ENCODE measurements at regions not wholly inside any gene's neighbourhood (a gene's known extent, or its start where the extent isn't known, plus 50 kb on each side); places are given as distances from the start of the nearest gene placed in this dataset.
A peak's percentile ranks its signal among the peaks of the same experiment; 100 is the strongest.

GRCh38 chr5:159752622-159753275 lies 163.5 kb upstream of the ADRA1B start:
- DNase-seq (ENCODE audit: low spot score) = no peak

DNA sequence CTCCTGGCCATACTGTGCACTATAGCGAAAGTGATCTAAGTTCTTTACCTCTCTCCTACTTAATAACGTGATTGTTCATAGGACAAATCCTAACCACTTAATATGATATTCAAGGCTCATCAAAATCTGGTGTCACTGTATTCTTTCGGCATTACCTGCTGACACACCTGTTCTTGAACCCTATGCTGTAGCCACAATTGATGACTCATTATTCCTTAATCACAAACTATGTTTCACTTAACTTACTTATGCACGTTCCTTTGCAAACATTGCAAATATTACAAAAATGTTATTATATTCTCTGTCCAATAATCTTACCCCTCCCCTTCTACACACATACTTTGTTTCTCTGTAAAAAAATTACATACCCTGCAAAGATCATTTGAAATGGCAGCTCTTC lies 158.1 kb upstream of the ADRA1B start:
- no peak for DNase-seq (ENCODE audit: low spot score)

DNA sequence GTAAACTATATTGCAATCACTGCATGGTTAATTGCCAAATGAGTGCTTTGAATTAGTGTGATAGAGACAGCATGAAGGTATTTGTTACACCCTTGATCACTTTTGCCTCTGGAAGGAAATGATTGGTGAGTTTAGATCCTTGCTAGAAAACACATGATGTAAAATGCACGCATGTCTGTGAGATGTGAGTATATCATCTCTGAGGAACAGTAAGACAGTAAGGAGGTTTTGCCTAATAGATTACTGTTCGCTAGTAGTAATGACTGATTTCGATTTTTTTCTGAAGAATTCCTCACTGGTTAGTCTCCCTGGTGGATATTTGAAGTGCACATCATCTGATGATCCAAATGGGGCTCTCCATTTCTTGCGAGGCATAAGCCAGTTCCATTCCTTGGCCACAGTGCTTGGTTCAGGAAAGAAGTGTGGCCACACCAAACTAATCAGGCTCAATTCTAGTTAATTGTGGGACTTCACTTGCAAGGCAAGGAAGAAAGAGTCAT lies 156.4 kb upstream of the ADRA1B start:
- DNase-seq (ENCODE audit: low spot score) = peak; percentile 19

DNA sequence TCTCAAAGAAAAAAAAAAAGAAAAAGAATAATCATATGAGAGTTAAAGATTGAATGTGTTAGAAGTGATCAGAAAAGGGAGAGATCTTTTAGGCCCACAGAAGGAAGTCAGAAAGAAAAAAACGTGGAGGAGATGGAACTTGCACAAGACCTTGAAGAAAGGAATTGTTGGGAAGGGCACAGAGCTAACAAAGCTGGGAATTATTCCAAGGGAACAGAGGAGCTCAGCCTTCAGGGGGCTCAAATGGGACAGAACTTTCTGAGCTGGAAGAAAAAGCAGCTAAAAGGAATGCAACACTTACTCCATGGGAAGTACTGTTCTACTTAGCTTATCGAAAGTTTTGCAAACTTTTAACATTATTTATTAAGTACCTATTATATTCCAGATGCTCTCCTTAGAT lies 153.4 kb upstream of the ADRA1B start:
- no peak for DNase-seq (ENCODE audit: low spot score)

- no peak for DNase-seq (ENCODE audit: low spot score)
These were observed 152.7 kb upstream of the ADRA1B start for GRCh38 chr5:159763562-159763961.

- DNase-seq (ENCODE audit: low spot score) = peak; percentile 74
These were observed 151.8 kb upstream of the ADRA1B start for GRCh38 chr5:159764283-159765134.

- no peak for DNase-seq (ENCODE audit: low spot score)
These were observed 151.2 kb upstream of the ADRA1B start for GRCh38 chr5:159765135-159765433.

DNA sequence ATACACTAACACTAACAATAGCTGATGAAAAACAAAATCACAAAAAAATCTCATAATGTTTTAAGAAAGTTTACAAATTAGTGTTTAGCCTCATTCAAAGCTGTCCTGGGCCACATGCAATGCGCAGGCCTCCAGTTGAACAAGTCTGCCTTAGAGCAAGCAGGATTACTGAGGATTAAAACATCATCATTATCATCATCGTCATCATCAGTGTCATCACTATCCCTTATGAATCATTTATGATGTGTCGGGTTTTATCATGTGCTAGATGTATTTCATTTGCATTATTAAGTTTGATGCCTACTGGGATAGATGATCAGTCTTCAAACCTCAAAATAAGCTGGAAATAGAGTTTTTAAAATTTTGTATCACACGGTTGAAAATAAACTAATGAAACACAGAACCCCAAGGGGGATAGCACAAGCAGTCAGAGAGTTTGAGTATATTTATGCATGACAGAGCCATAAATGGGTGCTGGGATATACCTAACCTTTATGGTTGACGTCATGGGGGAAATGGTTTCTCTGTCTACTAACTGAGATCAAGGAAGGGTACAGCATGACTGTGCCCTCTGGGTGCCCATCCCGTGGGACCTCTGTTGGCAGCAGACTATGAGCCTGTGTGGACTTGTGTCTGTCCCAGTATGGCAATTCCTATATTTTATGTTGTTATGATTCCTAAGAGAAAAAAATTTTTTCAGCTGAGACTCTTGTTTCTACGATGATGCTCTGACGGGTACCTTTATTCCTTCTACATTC lies 150.3 kb upstream of the ADRA1B start:
- DNase-seq (ENCODE audit: low spot score) = no peak

- DNase-seq (ENCODE audit: low spot score) = no peak
These were observed 148.0 kb upstream of the ADRA1B start for GRCh38 chr5:159768243-159768642.

GRCh38 chr5:159772698-159773061 lies 143.6 kb upstream of the ADRA1B start:
- no peak for DNase-seq (ENCODE audit: low spot score)

- DNase-seq (ENCODE audit: low spot score) = peak; percentile 91
These were observed 143.0 kb upstream of the ADRA1B start for GRCh38 chr5:159773062-159773924.

DNA sequence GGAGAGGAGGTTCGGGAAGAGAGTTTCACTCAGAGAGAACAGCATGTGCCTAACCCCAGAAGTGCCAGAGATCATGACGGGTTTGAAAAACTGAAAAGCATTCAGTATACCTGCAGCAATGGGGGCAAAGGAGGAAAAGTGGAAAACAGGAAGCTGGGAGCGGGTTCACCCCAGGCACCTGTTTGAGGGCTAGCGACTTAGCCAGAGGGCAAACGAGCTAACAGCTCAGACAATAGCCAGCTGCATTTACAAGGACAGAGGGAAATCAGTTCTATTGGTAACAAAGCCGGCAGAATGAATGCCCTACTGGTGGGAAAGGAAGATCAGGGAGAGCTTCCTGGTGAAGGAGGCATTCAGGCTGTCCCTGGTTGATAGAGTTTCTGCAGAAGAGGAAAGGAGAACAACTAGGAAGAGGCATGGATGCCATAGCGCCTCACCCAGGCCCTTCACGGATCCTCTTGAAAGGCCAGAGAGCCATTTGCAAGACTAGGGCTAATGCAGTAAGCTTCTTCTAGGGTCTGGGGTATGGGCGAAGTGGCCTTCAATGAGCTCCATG lies 141.7 kb upstream of the ADRA1B start:
- no peak for DNase-seq (ENCODE audit: low spot score)

- DNase-seq (ENCODE audit: low spot score) = no peak
These were observed 140.4 kb upstream of the ADRA1B start for GRCh38 chr5:159775890-159776289.

- no peak for DNase-seq (ENCODE audit: low spot score)
These were observed 139.1 kb upstream of the ADRA1B start for GRCh38 chr5:159777049-159777660.

- DNase-seq (ENCODE audit: low spot score) = no peak
These were observed 136.8 kb upstream of the ADRA1B start for GRCh38 chr5:159779481-159779880.

- peak; percentile 46 for DNase-seq (ENCODE audit: low spot score)
These were observed 136.0 kb upstream of the ADRA1B start for GRCh38 chr5:159780246-159780645.

DNA sequence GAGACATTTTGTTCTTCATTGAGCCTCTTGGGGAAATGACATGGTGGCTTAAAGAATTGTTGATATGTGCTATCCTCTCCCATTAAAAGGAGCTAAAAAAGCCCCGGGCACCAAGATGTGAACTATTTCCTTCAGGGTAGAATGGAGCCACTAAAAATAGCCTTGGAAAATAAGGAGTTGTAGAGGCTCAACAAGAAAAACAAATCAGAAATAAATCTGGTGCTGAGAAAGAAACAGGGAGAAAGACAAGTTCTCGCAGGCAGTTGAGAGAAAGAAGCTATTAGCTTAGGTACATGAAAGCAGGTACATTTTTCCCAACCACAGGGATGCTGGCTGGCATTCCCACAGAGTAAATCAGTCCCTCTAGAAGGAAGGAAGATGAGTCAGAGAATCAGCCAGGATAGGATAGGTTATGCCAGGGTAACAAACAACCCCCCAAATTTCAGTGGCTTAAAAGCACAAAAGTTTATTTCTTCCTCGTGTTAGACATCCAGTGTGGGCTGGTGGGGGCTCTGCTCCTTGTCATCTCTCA lies 134.6 kb upstream of the ADRA1B start:
- peak; percentile 80 for DNase-seq (ENCODE audit: low spot score)

DNA sequence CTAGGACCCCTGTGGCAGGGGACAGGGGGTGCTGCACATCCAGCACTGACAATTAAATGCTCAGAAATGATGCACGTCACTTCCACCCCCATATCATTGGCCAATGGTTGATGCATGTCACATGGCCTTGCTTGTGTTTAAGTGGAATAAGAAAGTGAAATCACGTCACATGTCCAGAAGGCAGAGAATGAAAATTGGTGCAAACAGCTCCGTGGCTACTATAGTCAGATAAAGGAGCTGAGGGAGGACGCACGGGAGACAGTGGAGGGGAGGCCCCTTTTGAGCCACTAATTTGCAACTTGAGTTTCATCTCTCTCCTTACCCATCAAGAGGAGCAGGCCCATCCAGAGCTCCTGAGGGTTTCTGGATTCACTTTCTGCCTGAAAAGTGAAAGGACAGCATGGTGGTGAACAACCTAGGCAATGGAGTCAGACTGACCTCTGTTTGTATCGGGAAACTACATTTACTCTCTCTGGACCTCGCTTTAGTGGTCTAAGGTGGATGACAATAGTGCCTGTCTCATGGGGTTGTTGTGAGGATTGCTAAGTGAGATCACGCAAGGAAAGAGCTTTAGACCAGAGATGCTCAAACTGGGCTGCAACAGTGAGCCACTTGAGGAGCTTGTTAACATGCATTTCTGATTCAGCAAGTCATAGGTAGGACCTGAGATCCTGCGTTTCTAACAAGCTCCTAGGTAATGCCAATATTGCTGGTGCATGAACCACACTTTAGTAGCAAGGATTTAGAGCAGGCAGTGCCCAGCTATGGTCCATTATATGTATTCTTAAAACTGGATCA lies 133.9 kb upstream of the ADRA1B start:
- DNase-seq (ENCODE audit: low spot score) = no peak

DNA sequence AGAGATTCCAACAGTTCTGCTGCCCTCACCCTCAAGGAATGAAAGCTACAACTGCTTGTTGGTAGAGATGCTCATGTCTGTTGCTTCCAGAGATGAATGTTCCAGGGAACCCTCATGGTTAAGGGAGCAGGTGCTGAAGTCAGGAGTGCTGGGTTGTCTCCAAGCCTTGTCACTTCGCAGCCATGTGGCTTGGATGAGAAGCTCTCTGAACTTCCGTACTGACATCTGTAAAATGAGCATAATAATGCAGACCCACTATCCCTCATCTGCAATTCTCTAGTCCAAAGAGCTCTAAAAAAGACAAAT lies 133.3 kb upstream of the ADRA1B start:
- DNase-seq (ENCODE audit: low spot score) = no peak

GRCh38 chr5:159783726-159784247 lies 132.5 kb upstream of the ADRA1B start:
- DNase-seq (ENCODE audit: low spot score) = no peak
